ENCODE measurements at regions not wholly inside any gene's neighbourhood (a gene's known extent, or its start where the extent isn't known, plus 50 kb on each side); places are given as distances from the start of the nearest gene placed in this dataset.

- TF ChIP-seq, protein P1, sequence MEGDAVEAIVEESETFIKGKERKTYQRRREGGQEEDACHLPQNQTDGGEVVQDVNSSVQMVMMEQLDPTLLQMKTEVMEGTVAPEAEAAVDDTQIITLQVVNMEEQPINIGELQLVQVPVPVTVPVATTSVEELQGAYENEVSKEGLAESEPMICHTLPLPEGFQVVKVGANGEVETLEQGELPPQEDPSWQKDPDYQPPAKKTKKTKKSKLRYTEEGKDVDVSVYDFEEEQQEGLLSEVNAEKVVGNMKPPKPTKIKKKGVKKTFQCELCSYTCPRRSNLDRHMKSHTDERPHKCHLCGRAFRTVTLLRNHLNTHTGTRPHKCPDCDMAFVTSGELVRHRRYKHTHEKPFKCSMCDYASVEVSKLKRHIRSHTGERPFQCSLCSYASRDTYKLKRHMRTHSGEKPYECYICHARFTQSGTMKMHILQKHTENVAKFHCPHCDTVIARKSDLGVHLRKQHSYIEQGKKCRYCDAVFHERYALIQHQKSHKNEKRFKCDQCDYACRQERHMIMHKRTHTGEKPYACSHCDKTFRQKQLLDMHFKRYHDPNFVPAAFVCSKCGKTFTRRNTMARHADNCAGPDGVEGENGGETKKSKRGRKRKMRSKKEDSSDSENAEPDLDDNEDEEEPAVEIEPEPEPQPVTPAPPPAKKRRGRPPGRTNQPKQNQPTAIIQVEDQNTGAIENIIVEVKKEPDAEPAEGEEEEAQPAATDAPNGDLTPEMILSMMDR (IDR thresholded peaks at IDR 0.05; ENCODE audit: low read depth, low read length): no peak
- Histone ChIP-seq H3K27ac (no peak overlapping the region), H3K36me3 (no peaks in the 10 kb centered on the region), H3K27me3 (ENCODE audit: insufficient read depth, low read depth, severe bottlenecking) (no peaks in the 10 kb centered on the region), H3K9me3 (ENCODE audit: severe bottlenecking) (no peaks in the 10 kb centered on the region), H3K4me3 (ENCODE audit: low read depth, low read length) (no peak overlapping the region)
- no peak for DNase-seq
These were observed 745.2 kb upstream of the GCFC2 start for GRCh38 chr2:76455910-76456309.

DNA sequence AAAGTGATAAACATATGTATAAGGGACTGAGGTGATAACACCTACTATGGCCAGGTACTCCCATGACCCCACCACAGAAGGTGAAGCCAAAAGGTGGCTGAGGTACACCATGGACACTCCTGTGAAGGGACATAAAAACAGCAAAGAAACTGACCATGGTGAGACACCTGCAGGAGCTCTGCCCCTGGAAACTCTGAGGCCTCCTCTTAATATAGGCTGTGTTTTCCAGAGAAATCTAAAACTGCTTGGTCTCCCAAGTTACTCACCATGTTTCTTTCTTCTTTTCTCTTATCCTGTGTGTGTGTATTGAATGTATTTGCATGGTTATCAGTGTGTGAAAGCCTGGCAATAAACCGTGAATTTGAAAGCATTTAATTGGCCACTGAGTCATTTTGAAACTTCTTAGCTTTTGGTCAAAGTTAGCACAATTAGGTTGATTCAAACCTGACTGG lies 739.3 kb upstream of the GCFC2 start:
- no peak overlapping the region for H3K27ac ChIP-seq
- DNase-seq: no peak
- no peak overlapping the region for H3K4me3 ChIP-seq (ENCODE audit: low read depth, low read length)
- peaks cover 5% of the 10 kb centered on the region for H3K9me3 ChIP-seq (ENCODE audit: severe bottlenecking)
- TF ChIP-seq, protein P1 (IDR thresholded peaks at IDR 0.05; ENCODE audit: low read depth, low read length): no peak
- H3K27me3 ChIP-seq (ENCODE audit: insufficient read depth, low read depth, severe bottlenecking): no peaks in the 10 kb centered on the region
- H3K36me3 ChIP-seq: no peaks in the 10 kb centered on the region

- H3K36me3 ChIP-seq: no peaks in the 10 kb centered on the region
- H3K4me3 ChIP-seq (ENCODE audit: low read depth, low read length): no peak overlapping the region
- peaks cover 10% of the 10 kb centered on the region for H3K9me3 ChIP-seq (ENCODE audit: severe bottlenecking)
- no peaks in the 10 kb centered on the region for H3K27me3 ChIP-seq (ENCODE audit: insufficient read depth, low read depth, severe bottlenecking)
- no peak overlapping the region for H3K27ac ChIP-seq
- DNase-seq: no peak
- TF ChIP-seq, protein P1 (IDR thresholded peaks at IDR 0.05; ENCODE audit: low read depth, low read length): no peak
These were observed 738.2 kb upstream of the GCFC2 start for GRCh38 chr2:76448956-76449355.

DNA sequence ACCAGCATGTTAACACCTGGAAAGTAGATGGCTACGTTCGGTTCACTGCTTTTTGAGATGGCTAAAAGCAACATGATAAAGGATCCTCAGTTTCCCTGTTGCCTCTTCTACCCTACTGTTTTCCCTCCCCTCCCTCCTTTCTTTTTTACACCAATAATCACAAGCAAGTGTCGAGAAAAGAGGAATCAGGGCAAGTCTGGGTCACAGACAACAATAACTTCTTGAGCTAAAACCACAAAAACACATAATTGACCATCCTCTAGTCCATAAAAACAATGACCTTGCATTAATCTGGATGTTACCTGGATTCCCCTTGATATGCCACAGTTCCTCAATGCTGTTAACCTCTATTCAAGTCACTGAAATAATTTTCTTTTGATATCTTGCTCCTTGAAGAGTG lies 736.6 kb upstream of the GCFC2 start:
- Histone ChIP-seq H3K27me3 (ENCODE audit: insufficient read depth, low read depth, severe bottlenecking) (no peaks in the 10 kb centered on the region), H3K4me3 (ENCODE audit: low read depth, low read length) (no peak overlapping the region), H3K9me3 (ENCODE audit: severe bottlenecking) (peaks cover 10% of the 10 kb centered on the region), H3K36me3 (no peaks in the 10 kb centered on the region), H3K27ac (no peak overlapping the region)
- TF ChIP-seq, protein P1 (IDR thresholded peaks at IDR 0.05; ENCODE audit: low read depth, low read length): no peak
- no peak for DNase-seq

- Histone ChIP-seq H3K9me3 (ENCODE audit: severe bottlenecking) (peaks cover 10% of the 10 kb centered on the region), H3K36me3 (no peaks in the 10 kb centered on the region), H3K4me3 (ENCODE audit: low read depth, low read length) (no peak overlapping the region), H3K27me3 (ENCODE audit: insufficient read depth, low read depth, severe bottlenecking) (no peaks in the 10 kb centered on the region), H3K27ac (no peak overlapping the region)
- no peak for DNase-seq
- TF ChIP-seq, protein P1 (IDR thresholded peaks at IDR 0.05; ENCODE audit: low read depth, low read length): no peak
These were observed 736.2 kb upstream of the GCFC2 start for GRCh38 chr2:76446872-76447271.

- TF ChIP-seq, protein P1 (IDR thresholded peaks at IDR 0.05; ENCODE audit: low read depth, low read length): no peak
- Histone ChIP-seq H3K27ac (no peak overlapping the region), H3K36me3 (no peaks in the 10 kb centered on the region), H3K9me3 (ENCODE audit: severe bottlenecking) (peaks cover 10% of the 10 kb centered on the region), H3K4me3 (ENCODE audit: low read depth, low read length) (no peak overlapping the region), H3K27me3 (ENCODE audit: insufficient read depth, low read depth, severe bottlenecking) (no peaks in the 10 kb centered on the region)
- no peak for DNase-seq
These were observed 735.2 kb upstream of the GCFC2 start for GRCh38 chr2:76445880-76446279.
